ENCODE measurements at regions not wholly inside any gene's neighbourhood (a gene's known extent, or its start where the extent isn't known, plus 50 kb on each side); places are given as distances from the start of the nearest gene placed in this dataset.

- TF ChIP-seq SNAPC4 (CRISPR knock-in tag; IDR thresholded peaks at IDR 0.05) (no peak), ARID5B (CRISPR knock-in tag; IDR thresholded peaks at IDR 0.05) (peak; percentile 94), PRDM10 (CRISPR knock-in tag; IDR thresholded peaks at IDR 0.05; ENCODE audit: low read depth) (peak; percentile 30; the same call in 1 of the 2 replicates)
These were observed 323.5 kb upstream of the SKOR2 start (continued) for GRCh38 chr18:47574966-47575365.
